GM23338 (cell line): ENCODE measurements at regions not wholly inside any gene's neighbourhood (a gene's known extent, or its start where the extent isn't known, plus 50 kb on each side); places are given as distances from the start of the nearest gene placed in this dataset.

Experiments
- ATAC-seq: fragments of 200-7000 bp; cut with Tn5 transposase; 3 replicates; pipeline ENCODE4 v1.9.1; 2020
- DNase-seq: peaks from one replicate; pipeline ENCODE4 v3.0.0-alpha.2; 2015; ENCODE audit warnings: low spot score
- H2AFZ ChIP-seq: fragments of 200-600 bp; sonication (generic); 2 replicates; pipeline ENCODE4 v1.8.0; 2016; ENCODE audit warnings: antibody characterized with exemption, mild to moderate bottlenecking, moderate library complexity
- H3F3A ChIP-seq: fragments of 200-600 bp; sonication (generic); replicated peaks from 2 replicates; pipeline ENCODE4 v1.8.0; 2017; ENCODE audit warnings: antibody characterized with exemption, mixed run types, low read depth
- H3K27ac ChIP-seq: fragments of 200-600 bp; sonication (generic); 2 replicates; pipeline ENCODE4 v1.6.1; 2016; ENCODE audit warnings: low read depth
- H3K27me3 ChIP-seq: fragments of 200-600 bp; sonication (generic); 2 replicates; pipeline ENCODE4 v1.8.0; 2016; ENCODE audit warnings: mild to moderate bottlenecking, mixed run types, moderate library complexity; ENCODE audit not compliant: insufficient read depth
- H3K36me3 ChIP-seq: fragments of 200-600 bp; sonication (generic); 2 replicates; pipeline ENCODE4 v1.8.0; 2016; ENCODE audit warnings: mild to moderate bottlenecking; ENCODE audit not compliant: insufficient read depth
- H3K4me1 ChIP-seq: fragments of 200-600 bp; sonication (generic); 2 replicates; pipeline ENCODE4 v1.8.0; 2016; ENCODE audit warnings: mild to moderate bottlenecking, moderate library complexity; ENCODE audit not compliant: insufficient read depth
- H3K4me2 ChIP-seq: fragments of 200-600 bp; sonication (generic); 2 replicates; pipeline ENCODE4 v1.7.1; 2017; ENCODE audit warnings: mixed run types
- H3K4me3 ChIP-seq: fragments of 200-600 bp; sonication (generic); 2 replicates; pipeline ENCODE4 v1.6.1; 2016; ENCODE audit warnings: mixed run types
- H3K79me2 ChIP-seq: fragments of 200-600 bp; sonication (generic); replicated peaks from 2 replicates; pipeline ENCODE4 v1.8.0; 2017; ENCODE audit warnings: mild to moderate bottlenecking; ENCODE audit not compliant: insufficient read depth
- H3K9me2 ChIP-seq: fragments of 200-600 bp; sonication (generic); 2 replicates; pipeline ENCODE4 v1.8.0; 2017; ENCODE audit not compliant: insufficient read depth
- H4K20me1 ChIP-seq: fragments of 200-600 bp; sonication (generic); replicated peaks from 2 replicates; pipeline ENCODE4 v1.8.0; 2017; ENCODE audit warnings: mild to moderate bottlenecking; ENCODE audit not compliant: insufficient read depth
- H3K27ac Mint-ChIP-seq: 2 replicates; pipeline ENCODE4 v1.8.0; 2020; ENCODE audit warnings: inconsistent platforms, mild to moderate bottlenecking, moderate library complexity, mixed read lengths
- H3K27me3 Mint-ChIP-seq: 3 replicates; pipeline ENCODE4 v1.8.0; 2022; ENCODE audit warnings: low read depth, mild to moderate bottlenecking, moderate library complexity, mixed read lengths, inconsistent platforms; ENCODE audit not compliant: insufficient read depth, poor library complexity
- H3K36me3 Mint-ChIP-seq: 3 replicates; pipeline ENCODE4 v1.8.0; 2021; ENCODE audit warnings: low read depth, mild to moderate bottlenecking, inconsistent platforms, moderate library complexity, mixed read lengths
- H3K4me1 Mint-ChIP-seq: 3 replicates; pipeline ENCODE4 v1.8.0; 2020; ENCODE audit warnings: mild to moderate bottlenecking, inconsistent platforms, mixed read lengths
- H3K4me3 Mint-ChIP-seq: 3 replicates; pipeline ENCODE4 v1.8.0; 2021; ENCODE audit warnings: moderate library complexity, mild to moderate bottlenecking, inconsistent platforms, mixed read lengths
- H3K9me3 Mint-ChIP-seq: 3 replicates; pipeline ENCODE4 v1.8.0; 2020; ENCODE audit warnings: moderate library complexity, mild to moderate bottlenecking, inconsistent platforms, mixed read lengths
- CREB1 ChIP-seq: fragments of 250-450 bp; sonication (Bioruptor Pico); IDR thresholded peaks from 2 replicates; pipeline ENCODE4 v1.5.0; 2020; ENCODE audit warnings: low read depth, mild to moderate bottlenecking, moderate library complexity
- CTCF ChIP-seq, 2 experiments: fragments of 200-600 bp in 1 of 2; sonication (generic) in 1 of 2; conservative IDR thresholded peaks; 2 replicates each; pipeline versions ENCODE4 v1.5.1 to v1.6.1; 2016 to 2017; ENCODE audit warnings: antibody characterized with exemption in 2 of 2, low read depth in 2 of 2, mild to moderate bottlenecking in 2 of 2, moderate library complexity in 1 of 2
- ETS1 ChIP-seq: IDR thresholded peaks from 2 replicates; pipeline ENCODE4 v1.6.1; 2016; ENCODE audit warnings: antibody characterized with exemption
- EZH2 ChIP-seq: fragments of 200-600 bp; sonication (generic); IDR thresholded peaks from one replicate; pipeline ENCODE4 v1.8.0; 2017; ENCODE audit warnings: antibody characterized with exemption, mild to moderate bottlenecking, low read depth; ENCODE audit not compliant: unreplicated experiment
- EZH2phosphoT487 ChIP-seq: fragments of 200-600 bp; sonication (generic); IDR thresholded peaks from one replicate; pipeline ENCODE4 v1.8.1; 2018; ENCODE audit warnings: antibody characterized with exemption; ENCODE audit not compliant: unreplicated experiment
- JUNB ChIP-seq: IDR thresholded peaks from one replicate; pipeline ENCODE4 v1.6.1; 2016; ENCODE audit warnings: antibody characterized with exemption; ENCODE audit not compliant: unreplicated experiment
- NANOG ChIP-seq: IDR thresholded peaks from 2 replicates; pipeline ENCODE4 v1.6.1; 2016; ENCODE audit warnings: antibody characterized with exemption, borderline replicate concordance
- POLR2AphosphoS5 ChIP-seq: IDR thresholded peaks from 2 replicates; pipeline ENCODE4 v1.6.1; 2016; ENCODE audit warnings: antibody characterized with exemption, low read depth
- REST ChIP-seq: IDR thresholded peaks from one replicate; pipeline ENCODE4 v1.6.1; 2018; ENCODE audit warnings: antibody characterized with exemption; ENCODE audit not compliant: unreplicated experiment
- STAT1 ChIP-seq: IDR thresholded peaks from one replicate; pipeline ENCODE4 v1.6.1; 2016; ENCODE audit warnings: antibody characterized with exemption; ENCODE audit not compliant: unreplicated experiment
- ZNF114 ChIP-seq: fragments of 250-450 bp; sonication (Bioruptor Pico); IDR thresholded peaks from 2 replicates; pipeline ENCODE4 v1.5.0; 2020; ENCODE audit warnings: mild to moderate bottlenecking, moderate library complexity
- ZNF331 ChIP-seq: fragments of 250-450 bp; sonication (Bioruptor Pico); IDR thresholded peaks from 2 replicates; pipeline ENCODE4 v1.5.0; 2020; ENCODE audit warnings: low read depth, mild to moderate bottlenecking, moderate library complexity
- TF ChIP-seq, protein P1 (sequence below): fragments of 250-450 bp; sonication (Bioruptor Pico); IDR thresholded peaks from 2 replicates; pipeline ENCODE4 v1.5.0; 2020; ENCODE audit warnings: mild to moderate bottlenecking, moderate library complexity

- no peaks in the 10 kb centered on the region for H4K20me1 ChIP-seq
- H3K79me2 ChIP-seq = no peaks in the 10 kb centered on the region
- H3K27me3 Mint-ChIP-seq = no peaks in the 10 kb centered on the region
- no peaks in the 10 kb centered on the region for H3K9me2 ChIP-seq
- TF ChIP-seq JUNB (no peak), STAT1 (no peak), EZH2 (no peak), REST (no peak), CREB1 (no peak), ZNF114 (no peak), CTCF (conservative IDR thresholded peaks at IDR 0.05; ENCODE audit: low read depth in 2 of 2) (no peak), POLR2AphosphoS5 (no peak), NANOG (no peak), ZNF331 (CRISPR knock-in tag) (no peak), ETS1 (no peak), EZH2phosphoT487 (no peak)
- TF ChIP-seq, protein P1, sequence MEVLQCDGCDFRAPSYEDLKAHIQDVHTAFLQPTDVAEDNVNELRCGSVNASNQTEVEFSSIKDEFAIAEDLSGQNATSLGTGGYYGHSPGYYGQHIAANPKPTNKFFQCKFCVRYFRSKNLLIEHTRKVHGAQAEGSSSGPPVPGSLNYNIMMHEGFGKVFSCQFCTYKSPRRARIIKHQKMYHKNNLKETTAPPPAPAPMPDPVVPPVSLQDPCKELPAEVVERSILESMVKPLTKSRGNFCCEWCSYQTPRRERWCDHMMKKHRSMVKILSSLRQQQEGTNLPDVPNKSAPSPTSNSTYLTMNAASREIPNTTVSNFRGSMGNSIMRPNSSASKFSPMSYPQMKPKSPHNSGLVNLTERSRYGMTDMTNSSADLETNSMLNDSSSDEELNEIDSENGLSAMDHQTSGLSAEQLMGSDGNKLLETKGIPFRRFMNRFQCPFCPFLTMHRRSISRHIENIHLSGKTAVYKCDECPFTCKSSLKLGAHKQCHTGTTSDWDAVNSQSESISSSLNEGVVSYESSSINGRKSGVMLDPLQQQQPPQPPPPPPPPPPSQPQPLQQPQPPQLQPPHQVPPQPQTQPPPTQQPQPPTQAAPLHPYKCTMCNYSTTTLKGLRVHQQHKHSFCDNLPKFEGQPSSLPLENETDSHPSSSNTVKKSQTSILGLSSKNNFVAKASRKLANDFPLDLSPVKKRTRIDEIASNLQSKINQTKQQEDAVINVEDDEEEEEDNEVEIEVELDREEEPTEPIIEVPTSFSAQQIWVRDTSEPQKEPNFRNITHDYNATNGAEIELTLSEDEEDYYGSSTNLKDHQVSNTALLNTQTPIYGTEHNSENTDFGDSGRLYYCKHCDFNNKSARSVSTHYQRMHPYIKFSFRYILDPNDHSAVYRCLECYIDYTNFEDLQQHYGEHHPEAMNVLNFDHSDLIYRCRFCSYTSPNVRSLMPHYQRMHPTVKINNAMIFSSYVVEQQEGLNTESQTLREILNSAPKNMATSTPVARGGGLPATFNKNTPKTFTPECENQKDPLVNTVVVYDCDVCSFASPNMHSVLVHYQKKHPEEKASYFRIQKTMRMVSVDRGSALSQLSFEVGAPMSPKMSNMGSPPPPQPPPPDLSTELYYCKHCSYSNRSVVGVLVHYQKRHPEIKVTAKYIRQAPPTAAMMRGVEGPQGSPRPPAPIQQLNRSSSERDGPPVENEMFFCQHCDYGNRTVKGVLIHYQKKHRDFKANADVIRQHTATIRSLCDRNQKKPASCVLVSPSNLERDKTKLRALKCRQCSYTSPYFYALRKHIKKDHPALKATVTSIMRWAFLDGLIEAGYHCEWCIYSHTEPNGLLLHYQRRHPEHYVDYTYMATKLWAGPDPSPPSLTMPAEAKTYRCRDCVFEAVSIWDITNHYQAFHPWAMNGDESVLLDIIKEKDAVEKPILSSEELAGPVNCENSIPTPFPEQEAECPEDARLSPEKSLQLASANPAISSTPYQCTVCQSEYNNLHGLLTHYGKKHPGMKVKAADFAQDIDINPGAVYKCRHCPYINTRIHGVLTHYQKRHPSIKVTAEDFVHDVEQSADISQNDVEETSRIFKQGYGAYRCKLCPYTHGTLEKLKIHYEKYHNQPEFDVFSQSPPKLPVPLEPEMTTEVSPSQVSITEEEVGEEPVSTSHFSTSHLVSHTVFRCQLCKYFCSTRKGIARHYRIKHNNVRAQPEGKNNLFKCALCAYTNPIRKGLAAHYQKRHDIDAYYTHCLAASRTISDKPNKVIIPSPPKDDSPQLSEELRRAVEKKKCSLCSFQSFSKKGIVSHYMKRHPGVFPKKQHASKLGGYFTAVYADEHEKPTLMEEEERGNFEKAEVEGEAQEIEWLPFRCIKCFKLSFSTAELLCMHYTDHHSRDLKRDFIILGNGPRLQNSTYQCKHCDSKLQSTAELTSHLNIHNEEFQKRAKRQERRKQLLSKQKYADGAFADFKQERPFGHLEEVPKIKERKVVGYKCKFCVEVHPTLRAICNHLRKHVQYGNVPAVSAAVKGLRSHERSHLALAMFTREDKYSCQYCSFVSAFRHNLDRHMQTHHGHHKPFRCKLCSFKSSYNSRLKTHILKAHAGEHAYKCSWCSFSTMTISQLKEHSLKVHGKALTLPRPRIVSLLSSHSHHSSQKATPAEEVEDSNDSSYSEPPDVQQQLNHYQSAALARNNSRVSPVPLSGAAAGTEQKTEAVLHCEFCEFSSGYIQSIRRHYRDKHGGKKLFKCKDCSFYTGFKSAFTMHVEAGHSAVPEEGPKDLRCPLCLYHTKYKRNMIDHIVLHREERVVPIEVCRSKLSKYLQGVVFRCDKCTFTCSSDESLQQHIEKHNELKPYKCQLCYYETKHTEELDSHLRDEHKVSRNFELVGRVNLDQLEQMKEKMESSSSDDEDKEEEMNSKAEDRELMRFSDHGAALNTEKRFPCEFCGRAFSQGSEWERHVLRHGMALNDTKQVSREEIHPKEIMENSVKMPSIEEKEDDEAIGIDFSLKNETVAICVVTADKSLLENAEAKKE (CRISPR knock-in tag) = no peak
- H3K4me3 Mint-ChIP-seq = no peak overlapping the region
- H3K27me3 ChIP-seq = no peaks in the 10 kb centered on the region
- no peak overlapping the region for H3K27ac ChIP-seq
- no peaks in the 10 kb centered on the region for H3K4me1 ChIP-seq
- H3K36me3 Mint-ChIP-seq = no peaks in the 10 kb centered on the region
- DNase-seq (no peak), ATAC-seq (no peak)
- H3K4me1 Mint-ChIP-seq = peaks cover 4% of the 10 kb centered on the region; the same call in 2 of the 3 replicates
- no peak overlapping the region for H3K4me3 ChIP-seq
- no peak overlapping the region for H3K4me2 ChIP-seq
- no peaks in the 10 kb centered on the region for H3F3A ChIP-seq
- H3K36me3 ChIP-seq = no peaks in the 10 kb centered on the region
- H3K27ac Mint-ChIP-seq = no peak overlapping the region
- H3K9me3 Mint-ChIP-seq = no peaks in the 10 kb centered on the region
- H2AFZ ChIP-seq = no peak overlapping the region
Measured at GRCh38 chr2:129167456-129167855, 812.0 kb upstream of the RAB6C start.
